ENCODE measurements at regions not wholly inside any gene's neighbourhood (a gene's known extent, or its start where the extent isn't known, plus 50 kb on each side); places are given as distances from the start of the nearest gene placed in this dataset.
A peak's percentile ranks its signal among the peaks of the same experiment; 100 is the strongest.

GRCh38 chr3:117541721-117542120 is 832.1 kb downstream of the TUSC7 start:
- ChIA-PET POLR2A (no interaction called here), CTCF (no interaction called here)
- Histone ChIP-seq H3K27ac (ENCODE audit: low read depth, low read length) (no peak overlapping the region), H3K27me3 (ENCODE audit: control insufficient read depth, insufficient read depth, low read length) (no peaks in the 10 kb centered on the region), H3K9me3 (ENCODE audit: control insufficient read depth, insufficient read depth, low read length) (no peaks in the 10 kb centered on the region), H3K4me3 (ENCODE audit: low read depth, low read length) (no peak overlapping the region)
- TF ChIP-seq CTCF (IDR thresholded peaks at IDR 0.05; ENCODE audit: low read depth, low read length) = no peak
- DNase-seq (ENCODE audit: low read depth, low spot score) = no peak

GRCh38 chr3:117543521-117543920 is 833.9 kb downstream of the TUSC7 start:
- POLR2A ChIA-PET = interaction anchor here (0.7 kb wide), 1 partner anchor 20 kb away, joined by 3 read pairs; no protein-coding TSS in a partner anchor
- no peak for TF ChIP-seq CTCF (IDR thresholded peaks at IDR 0.05; ENCODE audit: low read depth, low read length)
- no peak for DNase-seq (ENCODE audit: low read depth, low spot score)
- H3K27me3 ChIP-seq (ENCODE audit: control insufficient read depth, insufficient read depth, low read length) = no peaks in the 10 kb centered on the region
- CTCF ChIA-PET = interaction anchor here (1.4 kb wide), 1 partner anchor 17 kb away, joined by 4 read pairs; no protein-coding TSS in a partner anchor
- no peak overlapping the region for H3K4me3 ChIP-seq (ENCODE audit: low read depth, low read length)
- no peak overlapping the region for H3K27ac ChIP-seq (ENCODE audit: low read depth, low read length)
- no peaks in the 10 kb centered on the region for H3K9me3 ChIP-seq (ENCODE audit: control insufficient read depth, insufficient read depth, low read length)

GRCh38 chr3:117545484-117545883 is 835.9 kb downstream of the TUSC7 start:
- Histone ChIP-seq H3K27ac (ENCODE audit: low read depth, low read length) (no peak overlapping the region), H3K27me3 (ENCODE audit: control insufficient read depth, insufficient read depth, low read length) (no peaks in the 10 kb centered on the region), H3K9me3 (ENCODE audit: control insufficient read depth, insufficient read depth, low read length) (no peaks in the 10 kb centered on the region), H3K4me3 (ENCODE audit: low read depth, low read length) (no peak overlapping the region)
- ChIA-PET CTCF (interaction anchor here (1.5 kb wide), 1 partner anchor 452 kb away, joined by 4 read pairs; no protein-coding TSS in a partner anchor), POLR2A (no interaction called here)
- TF ChIP-seq CTCF (IDR thresholded peaks at IDR 0.05; ENCODE audit: low read depth, low read length) = no peak
- DNase-seq (ENCODE audit: low read depth, low spot score) = no peak

- no peak for TF ChIP-seq CTCF (IDR thresholded peaks at IDR 0.05; ENCODE audit: low read depth, low read length)
- POLR2A ChIA-PET = interaction anchor here (0.6 to 0.8 kb wide), 2 partner anchors 161 to 1806 kb away, joined by 3 read pairs; no protein-coding TSS in a partner anchor
Observed at GRCh38 chr3:117547956-117548550, 838.5 kb downstream of the TUSC7 start.

GRCh38 chr3:117548600-117548999 is 839.0 kb downstream of the TUSC7 start:
- ChIA-PET POLR2A (interaction anchor here (0.6 kb wide), 1 partner anchor 160 kb away, joined by 3 read pairs; no protein-coding TSS in a partner anchor), CTCF (interaction anchor here (0.9 to 2.2 kb wide), 3 partner anchors 156 to 525 kb away, joined by 3 to 5 read pairs (median 3); no protein-coding TSS in a partner anchor)
- DNase-seq (ENCODE audit: low read depth, low spot score) = no peak
- no peaks in the 10 kb centered on the region for H3K9me3 ChIP-seq (ENCODE audit: control insufficient read depth, insufficient read depth, low read length)
- no peak for TF ChIP-seq CTCF (IDR thresholded peaks at IDR 0.05; ENCODE audit: low read depth, low read length)
- H3K27ac ChIP-seq (ENCODE audit: low read depth, low read length) = peak overlapping the region; percentile 74
- H3K27me3 ChIP-seq (ENCODE audit: control insufficient read depth, insufficient read depth, low read length) = no peaks in the 10 kb centered on the region
- H3K4me3 ChIP-seq (ENCODE audit: low read depth, low read length) = no peak overlapping the region

More at GRCh38 chr3:117547956-117548550, 838.5 kb downstream of the TUSC7 start:
- no peak overlapping the region for H3K4me3 ChIP-seq (ENCODE audit: low read depth, low read length)
- H3K9me3 ChIP-seq (ENCODE audit: control insufficient read depth, insufficient read depth, low read length) = no peaks in the 10 kb centered on the region
- CTCF ChIA-PET = no interaction called here
- H3K27me3 ChIP-seq (ENCODE audit: control insufficient read depth, insufficient read depth, low read length) = no peaks in the 10 kb centered on the region
- DNase-seq (ENCODE audit: low read depth, low spot score) = peak; percentile 23
- peak overlapping the region; percentile 74 for H3K27ac ChIP-seq (ENCODE audit: low read depth, low read length)
